Tibial artery (tissue), 4 donors: ENCODE measurements at regions not wholly inside any gene's neighbourhood (a gene's known extent, or its start where the extent isn't known, plus 50 kb on each side); places are given as distances from the start of the nearest gene placed in this dataset.

Experiments
- DNase-seq, 2 donors: peaks; one replicate each; pipeline ENCODE4 v3.0.0-alpha.2; 2019
- H3K27ac ChIP-seq, 2 donors: fragments of 200-600 bp; sonication (generic) in 1 of 2; 1 replicate in 1 of 2; 2 replicates in 1 of 2; pipeline ENCODE4 v1.5.1; 2018 to 2019; ENCODE audit warnings: mild to moderate bottlenecking in 1 of 2
- H3K27me3 ChIP-seq, 2 donors: fragments of 200-600 bp; sonication (generic) in 1 of 2; one replicate each; pipeline versions ENCODE4 v1.5.1 to v1.6.0; 2016 to 2019
- H3K36me3 ChIP-seq, 3 donors: fragments of 200-600 bp; sonication (generic) in 2 of 3; one replicate each; pipeline ENCODE4 v1.5.1; 2016 to 2019; ENCODE audit warnings: mild to moderate bottlenecking in 2 of 3
- H3K4me1 ChIP-seq, 4 donors: fragments of 200-600 bp; sonication (generic) in 2 of 4; 1 replicate in 3 of 4; 2 replicates in 1 of 4; pipeline ENCODE4 v1.5.1; 2016 to 2019
- H3K4me3 ChIP-seq, 2 donors: fragments of 200-600 bp; sonication (generic) in 1 of 2; 1 replicate in 1 of 2; 2 replicates in 1 of 2; pipeline ENCODE4 v1.5.1; 2018 to 2019; ENCODE audit warnings: mild to moderate bottlenecking in 2 of 2
- H3K9me3 ChIP-seq, 3 donors: fragments of 200-600 bp; sonication (generic) in 1 of 3; one replicate each; pipeline ENCODE4 v1.5.1; 2016 to 2019
- intact Hi-C: fragments of 100-400 bp; cut with DNase I; formaldehyde crosslinking; loops from one replicate; pipeline ENCODE4 v1.15.0; 2023; ENCODE audit warnings: low total_unique reads
- TF ChIP-seq, protein P1 (sequence below), 2 experiments: fragments of 200-600 bp in 1 of 2; fragments of 450-650 bp in 1 of 2; IDR thresholded peaks; one replicate each; pipeline ENCODE4 v1.5.1; 2017 to 2019; ENCODE audit warnings: antibody characterized with exemption in 2 of 2, mild to moderate bottlenecking in 1 of 2, moderate library complexity in 1 of 2

DNA sequence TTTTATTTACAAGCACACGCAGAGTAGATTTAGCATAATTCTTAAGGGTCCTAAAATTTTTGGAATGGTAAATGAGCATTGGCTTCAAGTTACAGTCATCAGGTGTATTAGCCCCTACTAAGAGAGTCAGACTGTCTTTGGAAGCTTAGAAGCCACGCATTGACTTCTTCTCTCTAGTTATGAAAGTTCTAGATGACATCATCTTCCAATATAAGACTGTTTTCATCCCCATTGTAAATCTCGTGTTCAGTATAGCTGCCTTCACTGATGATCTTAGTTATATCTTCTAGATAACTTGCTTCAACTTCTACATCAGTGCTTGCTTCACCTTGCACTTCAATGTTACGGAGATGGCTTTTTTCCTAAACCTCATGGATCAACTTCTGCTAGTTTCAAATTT is 148.8 kb upstream of the SLITRK1 start:
- Histone ChIP-seq H3K4me1 (no peaks in the 10 kb centered on the region), H3K9me3 (no peaks in the 10 kb centered on the region), H3K27ac (no peak overlapping the region), H3K27me3 (no peaks in the 10 kb centered on the region), H3K4me3 (no peak overlapping the region), H3K36me3 (no peaks in the 10 kb centered on the region)
- TF ChIP-seq, protein P1, sequence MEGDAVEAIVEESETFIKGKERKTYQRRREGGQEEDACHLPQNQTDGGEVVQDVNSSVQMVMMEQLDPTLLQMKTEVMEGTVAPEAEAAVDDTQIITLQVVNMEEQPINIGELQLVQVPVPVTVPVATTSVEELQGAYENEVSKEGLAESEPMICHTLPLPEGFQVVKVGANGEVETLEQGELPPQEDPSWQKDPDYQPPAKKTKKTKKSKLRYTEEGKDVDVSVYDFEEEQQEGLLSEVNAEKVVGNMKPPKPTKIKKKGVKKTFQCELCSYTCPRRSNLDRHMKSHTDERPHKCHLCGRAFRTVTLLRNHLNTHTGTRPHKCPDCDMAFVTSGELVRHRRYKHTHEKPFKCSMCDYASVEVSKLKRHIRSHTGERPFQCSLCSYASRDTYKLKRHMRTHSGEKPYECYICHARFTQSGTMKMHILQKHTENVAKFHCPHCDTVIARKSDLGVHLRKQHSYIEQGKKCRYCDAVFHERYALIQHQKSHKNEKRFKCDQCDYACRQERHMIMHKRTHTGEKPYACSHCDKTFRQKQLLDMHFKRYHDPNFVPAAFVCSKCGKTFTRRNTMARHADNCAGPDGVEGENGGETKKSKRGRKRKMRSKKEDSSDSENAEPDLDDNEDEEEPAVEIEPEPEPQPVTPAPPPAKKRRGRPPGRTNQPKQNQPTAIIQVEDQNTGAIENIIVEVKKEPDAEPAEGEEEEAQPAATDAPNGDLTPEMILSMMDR (IDR thresholded peaks at IDR 0.05), result no peak
- intact Hi-C loops, result no loop called here
- no peak for DNase-seq

DNA sequence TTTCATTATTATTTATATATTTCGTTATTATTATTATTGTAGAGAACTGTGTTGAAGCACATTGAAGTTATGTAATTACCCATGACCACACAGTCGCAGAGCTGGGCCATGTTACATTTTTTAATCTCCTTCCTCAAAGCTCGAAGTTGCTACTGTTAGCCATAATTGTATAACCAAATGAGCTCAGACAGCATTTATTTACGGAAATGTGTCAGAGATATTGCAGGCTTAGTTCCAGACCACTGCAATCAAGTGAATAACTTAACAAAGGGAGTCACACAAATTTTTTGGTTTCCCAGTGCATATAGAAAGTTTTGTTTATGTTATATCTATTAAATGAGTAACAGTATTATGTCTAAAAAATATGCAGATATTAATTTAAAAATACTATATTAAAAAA is 147.1 kb upstream of the SLITRK1 start:
- H3K4me3 ChIP-seq, result no peak overlapping the region
- intact Hi-C loops, result no loop called here
- H3K9me3 ChIP-seq, result no peaks in the 10 kb centered on the region
- TF ChIP-seq, protein P1 (IDR thresholded peaks at IDR 0.05), result no peak
- no peaks in the 10 kb centered on the region for H3K4me1 ChIP-seq
- H3K27ac ChIP-seq, result no peak overlapping the region
- H3K36me3 ChIP-seq, result no peaks in the 10 kb centered on the region
- H3K27me3 ChIP-seq, result no peaks in the 10 kb centered on the region
- DNase-seq, result no peak

DNA sequence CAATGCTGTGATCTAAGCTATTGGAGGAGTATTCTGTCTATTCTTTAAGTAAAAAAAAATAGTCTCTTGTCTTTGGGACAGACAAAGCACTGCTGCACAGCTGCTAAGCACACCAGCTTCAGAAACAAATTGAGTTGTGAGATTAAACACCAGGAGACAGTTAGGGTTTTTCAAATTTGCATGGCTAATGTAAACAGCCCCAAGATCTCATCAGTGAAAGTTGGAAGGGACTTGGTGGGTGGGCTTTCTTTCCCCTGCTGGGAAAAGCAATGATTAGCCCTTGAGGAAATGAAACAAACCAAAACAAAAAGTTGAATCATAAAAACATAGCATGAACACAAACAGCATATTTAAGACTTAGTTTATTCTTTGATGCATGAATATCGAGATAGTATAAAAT is 143.6 kb upstream of the SLITRK1 start:
- Histone ChIP-seq H3K27me3 (no peaks in the 10 kb centered on the region), H3K36me3 (no peaks in the 10 kb centered on the region), H3K9me3 (no peaks in the 10 kb centered on the region), H3K4me1 (no peaks in the 10 kb centered on the region), H3K4me3 (no peak overlapping the region), H3K27ac (no peak overlapping the region)
- DNase-seq, result no peak
- intact Hi-C loops, result no loop called here
- TF ChIP-seq, protein P1 (IDR thresholded peaks at IDR 0.05), result no peak

DNA sequence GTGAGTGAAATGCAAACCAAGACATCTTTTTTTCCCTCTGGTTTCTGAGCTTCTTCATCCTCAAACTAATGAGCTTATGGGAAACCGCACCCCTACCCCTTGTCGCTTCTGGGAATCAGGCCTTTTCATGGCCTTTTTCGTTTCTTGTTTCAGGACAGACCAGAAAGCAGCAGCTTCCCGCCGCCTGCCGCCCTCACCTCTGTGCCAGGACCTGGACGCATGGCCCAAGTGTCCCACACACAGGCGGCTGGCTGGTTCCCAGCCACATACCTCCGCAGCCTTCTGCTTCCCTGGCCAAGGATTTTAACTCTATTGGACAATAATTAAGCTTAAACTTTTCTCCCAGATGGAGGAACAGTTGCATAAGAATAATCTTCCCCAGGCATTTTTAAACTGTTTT is 114.1 kb upstream of the SLITRK1 start:
- intact Hi-C loops, result no loop called here
- Histone ChIP-seq H3K27ac (no peak overlapping the region), H3K4me1 (no peaks in the 10 kb centered on the region), H3K36me3 (no peaks in the 10 kb centered on the region), H3K27me3 (no peaks in the 10 kb centered on the region), H3K4me3 (no peak overlapping the region), H3K9me3 (no peaks in the 10 kb centered on the region)
- TF ChIP-seq, protein P1 (IDR thresholded peaks at IDR 0.05), result no peak
- no peak for DNase-seq

DNA sequence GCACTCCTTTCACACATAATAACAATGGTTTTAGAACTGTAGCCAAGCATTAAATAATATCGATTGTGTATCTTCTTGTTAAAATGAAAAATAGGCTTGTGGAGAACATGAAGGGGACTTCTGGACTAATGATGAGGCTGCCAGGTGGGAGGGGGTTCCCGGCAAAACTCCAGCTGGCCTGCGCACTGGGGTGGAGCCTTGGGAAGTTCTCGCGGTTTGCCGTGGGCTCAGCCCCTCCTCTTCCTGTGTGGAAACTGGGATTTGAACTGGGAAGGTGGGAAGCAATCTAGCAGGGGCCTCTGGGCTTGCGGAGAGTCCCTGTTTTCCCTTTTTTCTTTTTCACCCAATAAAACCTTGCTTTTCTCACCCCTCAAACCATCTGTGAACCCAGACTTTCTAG is 113.7 kb upstream of the SLITRK1 start:
- no peaks in the 10 kb centered on the region for H3K9me3 ChIP-seq
- no peak overlapping the region for H3K4me3 ChIP-seq
- no peak for DNase-seq
- TF ChIP-seq, protein P1 (IDR thresholded peaks at IDR 0.05), result no peak
- no peak overlapping the region for H3K27ac ChIP-seq
- no peaks in the 10 kb centered on the region for H3K27me3 ChIP-seq
- H3K4me1 ChIP-seq, result no peaks in the 10 kb centered on the region
- H3K36me3 ChIP-seq, result no peaks in the 10 kb centered on the region
- intact Hi-C loops, result no loop called here
